C4-2B (cell line): ENCODE measurements at regions not wholly inside any gene's neighbourhood (a gene's known extent, or its start where the extent isn't known, plus 50 kb on each side); places are given as distances from the start of the nearest gene placed in this dataset.
"Not testable (repeated sequence)": the region's sequence is repeated elsewhere in the genome, so short reads cannot be mapped to it uniquely, and the experiment has no call there.

Experiments used
- H3K27ac ChIP-seq: fragments of 450-650 bp; 2 replicates; pipeline ENCODE4 v1.5.1; 2017
- CTCF ChIP-seq: fragments of 450-650 bp; conservative IDR thresholded peaks from 2 replicates; pipeline ENCODE4 v1.5.1; 2017; ENCODE audit warnings: mild to moderate bottlenecking
- ZFX ChIP-seq: fragments of 450-650 bp; IDR thresholded peaks from 2 replicates; pipeline ENCODE4 v1.6.1; 2017

GRCh38 chr3:176141837-176142236 lies 1055.4 kb downstream of the TBL1XR1 start:
- no peak for TF ChIP-seq CTCF
- no peak for TF ChIP-seq ZFX
- no peak overlapping the region for H3K27ac ChIP-seq

DNA sequence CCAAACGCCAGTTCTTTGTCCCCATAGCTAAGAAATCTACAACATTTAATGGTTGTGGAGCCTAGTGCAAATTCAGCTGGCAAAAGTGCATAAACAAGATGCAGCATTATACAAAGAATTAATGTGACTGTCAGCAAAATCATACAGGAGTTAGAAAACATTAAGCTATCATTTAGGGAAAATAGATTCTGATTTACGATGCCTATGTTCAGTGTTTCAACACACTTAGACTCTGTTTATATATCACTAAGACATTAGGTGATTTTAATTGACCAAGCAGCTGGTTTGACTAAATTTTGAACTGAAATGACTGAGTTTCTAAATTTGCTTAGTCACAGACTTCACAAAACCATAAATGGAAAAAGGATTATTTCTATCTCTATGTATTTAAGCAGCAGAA lies 1076.8 kb downstream of the TBL1XR1 start:
- TF ChIP-seq CTCF (no peak), ZFX (no peak)
- H3K27ac ChIP-seq: no peak overlapping the region

DNA sequence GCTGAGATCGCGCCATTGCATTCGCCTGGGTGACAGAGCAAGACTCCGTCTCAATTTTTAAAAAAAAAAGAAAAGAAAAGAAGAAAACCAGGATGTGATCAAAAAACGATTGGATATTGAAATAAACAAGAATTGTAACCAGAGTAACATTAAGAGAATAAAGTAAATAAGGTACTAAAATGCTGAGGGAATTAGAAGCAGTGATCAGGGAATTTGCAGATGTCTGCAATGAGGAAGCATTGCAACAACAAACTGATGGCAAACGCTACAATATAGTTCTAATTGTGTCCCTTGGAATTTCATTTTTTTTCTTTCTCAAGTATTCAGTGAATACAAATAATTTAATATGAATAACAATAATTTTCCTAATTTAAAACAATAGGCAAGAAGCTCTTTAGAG lies 1077.5 kb downstream of the TBL1XR1 start:
- TF ChIP-seq CTCF: no peak
- no peak for TF ChIP-seq ZFX
- no peak overlapping the region for H3K27ac ChIP-seq

GRCh38 chr3:176106380-176106779 lies 1090.9 kb downstream of the TBL1XR1 start:
- TF ChIP-seq CTCF: no peak
- TF ChIP-seq ZFX: no peak

DNA sequence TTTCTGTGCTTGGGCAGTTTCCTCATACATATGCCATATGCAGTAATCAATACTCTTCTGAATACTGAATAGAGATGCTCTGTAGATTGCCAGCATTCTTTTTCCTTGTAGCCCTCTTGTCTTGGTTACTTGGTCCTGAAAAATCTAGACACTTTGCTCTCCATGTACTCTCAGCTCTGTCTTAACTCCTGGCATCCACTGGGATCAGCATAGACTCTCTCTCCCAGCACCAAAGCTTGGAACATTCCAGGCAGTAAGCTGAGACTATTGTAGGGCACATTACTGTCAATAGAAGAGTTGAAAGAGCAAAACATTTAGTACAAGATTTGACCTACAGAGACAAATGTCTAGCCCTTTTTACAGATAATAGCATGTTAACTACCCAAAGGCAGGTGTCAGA lies 1100.3 kb downstream of the TBL1XR1 start:
- no peak for TF ChIP-seq ZFX
- no peak for TF ChIP-seq CTCF
- H3K27ac ChIP-seq: no peak overlapping the region

More at GRCh38 chr3:176106380-176106779, 1090.9 kb downstream of the TBL1XR1 start:
- H3K27ac ChIP-seq: no peak overlapping the region

GRCh38 chr3:176093892-176094291 lies 1103.4 kb downstream of the TBL1XR1 start:
- not testable (repeated sequence) for H3K27ac ChIP-seq

GRCh38 chr3:176090727-176091126 lies 1106.6 kb downstream of the TBL1XR1 start:
- no peak for TF ChIP-seq ZFX
- TF ChIP-seq CTCF: no peak
- H3K27ac ChIP-seq: no peak overlapping the region

GRCh38 chr3:176088962-176089383 lies 1108.3 kb downstream of the TBL1XR1 start:
- TF ChIP-seq ZFX (no peak), CTCF (no peak)

More at GRCh38 chr3:176088962-176089383, 1108.3 kb downstream of the TBL1XR1 start:
- H3K27ac ChIP-seq: no peak overlapping the region
